ENCODE measurements at regions not wholly inside any gene's neighbourhood (a gene's known extent, or its start where the extent isn't known, plus 50 kb on each side); places are given as distances from the start of the nearest gene placed in this dataset.
A peak's percentile ranks its signal among the peaks of the same experiment; 100 is the strongest.

GRCh38 chr2:160989778-160990177 lies 170.4 kb upstream of the TANK start:
- no peak for FAIRE-seq
- H3K4me3 ChIP-seq (ENCODE audit: low read depth, low read length) = no peak overlapping the region
- TF ChIP-seq CTCF (IDR thresholded peaks at IDR 0.05; ENCODE audit: insufficient read depth, low read length, severe bottlenecking) = no peak
- no peaks in the 10 kb centered on the region for H3K27me3 ChIP-seq (ENCODE audit: control insufficient read depth, insufficient read depth, low read length)
- DNase-seq (ENCODE audit: low read depth) = no peak
- H3K36me3 ChIP-seq (ENCODE audit: control insufficient read depth, insufficient read depth, low read length) = no peaks in the 10 kb centered on the region

- Histone ChIP-seq H3K4me3 (ENCODE audit: low read depth, low read length) (peak overlapping the region; percentile 3), H3K36me3 (ENCODE audit: control insufficient read depth, insufficient read depth, low read length) (no peaks in the 10 kb centered on the region), H3K27me3 (ENCODE audit: control insufficient read depth, insufficient read depth, low read length) (no peaks in the 10 kb centered on the region)
- no peak for TF ChIP-seq CTCF (IDR thresholded peaks at IDR 0.05; ENCODE audit: insufficient read depth, low read length, severe bottlenecking)
- FAIRE-seq (no peak), DNase-seq (ENCODE audit: low read depth) (no peak)
Observed at GRCh38 chr2:160993654-160994061, 166.6 kb upstream of the TANK start.

GRCh38 chr2:160994141-160995002 lies 165.9 kb upstream of the TANK start:
- no peaks in the 10 kb centered on the region for H3K36me3 ChIP-seq (ENCODE audit: control insufficient read depth, insufficient read depth, low read length)
- TF ChIP-seq CTCF (IDR thresholded peaks at IDR 0.05; ENCODE audit: insufficient read depth, low read length, severe bottlenecking) = peak; percentile 60
- no peaks in the 10 kb centered on the region for H3K27me3 ChIP-seq (ENCODE audit: control insufficient read depth, insufficient read depth, low read length)
- DNase-seq (ENCODE audit: low read depth) = peak; percentile 95
- no peak for FAIRE-seq
- peak overlapping the region; percentile 3 for H3K4me3 ChIP-seq (ENCODE audit: low read depth, low read length)

GRCh38 chr2:160996584-160996983 lies 163.6 kb upstream of the TANK start:
- no peak for FAIRE-seq
- no peaks in the 10 kb centered on the region for H3K36me3 ChIP-seq (ENCODE audit: control insufficient read depth, insufficient read depth, low read length)
- H3K4me3 ChIP-seq (ENCODE audit: low read depth, low read length) = no peak overlapping the region

GRCh38 chr2:161004379-161004778 lies 155.8 kb upstream of the TANK start:
- peak; percentile 13 for DNase-seq (ENCODE audit: low read depth)
- peak; percentile 37 for TF ChIP-seq CTCF (IDR thresholded peaks at IDR 0.05; ENCODE audit: insufficient read depth, low read length, severe bottlenecking)
- Histone ChIP-seq H3K4me3 (ENCODE audit: low read depth, low read length) (no peak overlapping the region), H3K36me3 (ENCODE audit: control insufficient read depth, insufficient read depth, low read length) (no peaks in the 10 kb centered on the region), H3K27me3 (ENCODE audit: control insufficient read depth, insufficient read depth, low read length) (no peaks in the 10 kb centered on the region)
- no peak for FAIRE-seq

More at GRCh38 chr2:160996584-160996983, 163.6 kb upstream of the TANK start:
- no peak for DNase-seq (ENCODE audit: low read depth)
- H3K27me3 ChIP-seq (ENCODE audit: control insufficient read depth, insufficient read depth, low read length) = no peaks in the 10 kb centered on the region
- no peak for TF ChIP-seq CTCF (IDR thresholded peaks at IDR 0.05; ENCODE audit: insufficient read depth, low read length, severe bottlenecking)

All from bronchial epithelial cell (primary cell).